ENCODE measurements at regions not wholly inside any gene's neighbourhood (a gene's known extent, or its start where the extent isn't known, plus 50 kb on each side); places are given as distances from the start of the nearest gene placed in this dataset.
"Not testable (repeated sequence)": the region's sequence is repeated elsewhere in the genome, so short reads cannot be mapped to it uniquely, and the experiment has no call there.

DNA sequence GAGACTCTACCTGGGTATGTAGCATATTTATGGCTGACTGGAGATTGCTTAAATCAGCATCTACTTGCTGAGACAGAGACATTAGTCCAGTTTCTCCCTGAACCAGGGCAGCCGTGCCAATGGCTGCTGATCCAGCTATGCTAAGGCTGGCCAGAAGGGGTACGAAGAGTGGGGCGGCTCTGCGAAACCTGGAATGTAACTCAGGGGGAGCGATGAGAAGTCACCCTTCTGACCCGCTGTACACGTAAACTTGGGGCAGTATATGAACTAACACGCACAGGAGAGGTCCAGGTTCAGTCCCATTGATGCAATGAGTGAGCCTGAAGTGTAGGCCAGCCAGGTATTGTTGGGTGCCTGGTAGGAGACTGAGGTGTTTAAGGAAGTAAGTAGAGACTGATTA is 73.7 kb downstream of the PRR15 start:
- TF ChIP-seq POLR2A (IDR thresholded peaks at IDR 0.05): no peak
- TF ChIP-seq, protein P1, sequence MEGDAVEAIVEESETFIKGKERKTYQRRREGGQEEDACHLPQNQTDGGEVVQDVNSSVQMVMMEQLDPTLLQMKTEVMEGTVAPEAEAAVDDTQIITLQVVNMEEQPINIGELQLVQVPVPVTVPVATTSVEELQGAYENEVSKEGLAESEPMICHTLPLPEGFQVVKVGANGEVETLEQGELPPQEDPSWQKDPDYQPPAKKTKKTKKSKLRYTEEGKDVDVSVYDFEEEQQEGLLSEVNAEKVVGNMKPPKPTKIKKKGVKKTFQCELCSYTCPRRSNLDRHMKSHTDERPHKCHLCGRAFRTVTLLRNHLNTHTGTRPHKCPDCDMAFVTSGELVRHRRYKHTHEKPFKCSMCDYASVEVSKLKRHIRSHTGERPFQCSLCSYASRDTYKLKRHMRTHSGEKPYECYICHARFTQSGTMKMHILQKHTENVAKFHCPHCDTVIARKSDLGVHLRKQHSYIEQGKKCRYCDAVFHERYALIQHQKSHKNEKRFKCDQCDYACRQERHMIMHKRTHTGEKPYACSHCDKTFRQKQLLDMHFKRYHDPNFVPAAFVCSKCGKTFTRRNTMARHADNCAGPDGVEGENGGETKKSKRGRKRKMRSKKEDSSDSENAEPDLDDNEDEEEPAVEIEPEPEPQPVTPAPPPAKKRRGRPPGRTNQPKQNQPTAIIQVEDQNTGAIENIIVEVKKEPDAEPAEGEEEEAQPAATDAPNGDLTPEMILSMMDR (IDR thresholded peaks at IDR 0.05): no peak
- Histone ChIP-seq H3K27me3 (no peaks in the 10 kb centered on the region), H3K4me1 (no peaks in the 10 kb centered on the region), H3K27ac (no peak overlapping the region), H3K36me3 (replicated peaks in 1 of 2; ENCODE audit: insufficient read depth in 1 of 2, low read depth in 2 of 2) (no peaks in the 10 kb centered on the region), H3K4me3 (no peak overlapping the region), H3K9me3 (no peaks in the 10 kb centered on the region)
- WGBS, 2 donors: 95 to 98% methylated on average over 8 of the region's 8 CpGs
- no peak for DNase-seq
- intact Hi-C loops (cut with DNase I): no loop called here
- ATAC-seq: no peak

DNA sequence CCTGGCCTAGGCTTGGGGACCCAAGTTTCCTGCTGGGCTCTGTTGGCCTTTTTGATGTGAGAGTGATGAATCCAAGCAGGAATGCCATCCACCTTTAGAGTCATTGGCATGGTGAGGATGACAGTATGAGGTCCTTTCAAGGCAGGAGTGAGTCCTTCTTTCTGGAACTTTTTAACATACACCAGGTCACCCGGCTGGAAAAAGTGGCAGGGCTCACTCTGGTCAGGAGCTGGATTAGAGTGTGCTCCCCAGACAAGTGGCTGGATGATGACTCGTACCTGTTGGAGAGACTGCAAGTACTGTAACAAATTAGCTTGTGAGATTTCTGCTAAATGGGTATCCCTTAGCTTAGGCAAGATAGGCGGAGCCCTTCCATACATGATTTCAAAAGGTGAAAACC is 75.2 kb downstream of the PRR15 start:
- H3K4me1 ChIP-seq; H3K4me3 ChIP-seq; H3K27me3 ChIP-seq; H3K27ac ChIP-seq; intact Hi-C loops (cut with DNase I); DNase-seq; H3K9me3 ChIP-seq; ATAC-seq; H3K36me3 ChIP-seq (replicated peaks in 1 of 2; ENCODE audit: insufficient read depth in 1 of 2, low read depth in 2 of 2): not testable (repeated sequence)
- 86 to 97% methylated on average over 3 of the region's 3 CpGs for WGBS, 2 donors

DNA sequence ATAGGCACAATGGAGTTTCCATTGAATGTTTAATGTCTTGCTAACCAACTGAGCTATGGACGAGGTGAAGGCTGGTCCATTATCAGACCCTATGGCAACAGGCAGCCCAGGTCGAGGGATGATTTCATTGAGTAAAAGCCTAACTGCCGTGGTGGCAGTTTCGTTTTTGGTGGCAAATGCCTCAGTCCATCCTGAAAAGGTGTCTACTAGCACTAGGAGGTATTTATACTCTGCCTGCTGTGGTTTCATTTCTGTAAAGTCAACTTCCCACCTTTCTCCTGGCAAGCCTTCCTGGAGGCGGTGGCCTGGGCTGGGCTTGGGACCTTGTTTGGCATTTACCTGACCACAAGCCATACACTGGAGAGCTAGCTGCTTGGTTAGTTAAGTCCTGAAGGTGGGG is 75.8 kb downstream of the PRR15 start:
- ATAC-seq (no peak), DNase-seq (no peak)
- Histone ChIP-seq H3K4me1 (no peaks in the 10 kb centered on the region), H3K36me3 (replicated peaks in 1 of 2; ENCODE audit: insufficient read depth in 1 of 2, low read depth in 2 of 2) (no peaks in the 10 kb centered on the region), H3K4me3 (no peak overlapping the region), H3K9me3 (no peaks in the 10 kb centered on the region), H3K27me3 (no peaks in the 10 kb centered on the region), H3K27ac (no peak overlapping the region)
- intact Hi-C loops (cut with DNase I): no loop called here
- TF ChIP-seq, protein P1 (IDR thresholded peaks at IDR 0.05): no peak
- no peak for TF ChIP-seq POLR2A (IDR thresholded peaks at IDR 0.05)
- WGBS, 2 donors: 83 to 92% methylated on average over 5 of the region's 5 CpGs

DNA sequence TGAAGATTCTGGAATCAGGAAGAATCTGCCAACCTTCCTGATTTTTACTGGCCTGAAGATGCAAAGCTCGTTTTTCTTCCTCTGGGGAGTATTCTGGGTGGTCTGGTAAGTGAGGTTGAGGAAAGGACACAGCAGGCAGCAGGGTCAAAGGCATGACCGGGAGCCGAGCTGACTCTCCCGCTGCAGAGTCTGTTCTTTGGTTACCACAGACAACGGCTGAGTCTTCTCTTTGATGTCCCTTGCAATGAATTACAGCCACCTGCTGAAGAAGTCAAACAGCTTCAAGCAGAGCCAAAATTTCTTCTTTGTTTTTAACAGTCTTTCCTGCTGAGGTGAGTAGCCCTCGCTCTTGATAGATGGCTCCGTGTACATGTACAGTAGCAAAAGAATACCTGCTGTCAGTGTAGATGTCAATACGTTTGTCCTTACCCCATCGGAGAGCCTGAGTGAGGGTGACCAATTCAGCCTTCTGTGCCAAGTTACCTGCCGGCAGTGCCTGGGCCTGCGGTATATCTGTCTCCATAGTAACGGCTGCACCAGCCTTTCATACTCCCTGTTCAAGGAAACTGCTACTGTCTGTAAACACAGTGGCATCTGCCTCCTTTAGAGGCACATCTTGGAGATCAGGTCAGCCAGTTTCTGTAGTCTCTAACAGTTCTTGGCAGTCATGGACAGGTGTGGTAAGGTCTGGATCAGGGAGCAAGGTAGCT is 76.4 kb downstream of the PRR15 start:
- intact Hi-C loops (cut with DNase I): no loop called here
- peak in 2 of 4 donors; percentile 14 to 18 for DNase-seq
- 72 to 73% methylated on average over 12 of the region's 12 CpGs for WGBS, 2 donors

DNA sequence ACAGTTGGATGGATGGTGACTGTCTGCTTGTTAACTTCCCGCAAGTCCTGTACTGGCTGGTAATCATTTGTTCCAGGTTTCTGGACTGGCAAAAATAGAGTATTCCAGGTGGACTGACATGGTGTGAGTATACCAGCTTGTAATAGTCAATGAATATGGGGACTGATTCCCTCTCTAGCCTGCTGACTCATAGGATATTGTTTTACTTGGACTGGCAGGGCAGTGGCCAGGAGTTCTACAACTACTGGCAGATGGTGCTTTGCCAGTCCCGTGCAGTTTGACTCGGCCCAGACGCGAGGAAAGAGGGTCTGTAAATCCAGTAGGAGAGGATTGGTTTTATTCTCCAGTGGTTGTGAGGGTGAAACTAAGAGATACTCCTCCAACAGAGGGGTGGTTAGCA is 78.0 kb downstream of the PRR15 start:
- Histone ChIP-seq H3K27ac (no peak overlapping the region), H3K36me3 (replicated peaks in 1 of 2; ENCODE audit: insufficient read depth in 1 of 2, low read depth in 2 of 2) (no peaks in the 10 kb centered on the region), H3K27me3 (no peaks in the 10 kb centered on the region), H3K4me1 (no peaks in the 10 kb centered on the region), H3K4me3 (no peak overlapping the region), H3K9me3 (no peaks in the 10 kb centered on the region)
- DNase-seq (no peak), ATAC-seq (no peak)
- TF ChIP-seq, protein P1 (IDR thresholded peaks at IDR 0.05): no peak
- no peak for TF ChIP-seq POLR2A (IDR thresholded peaks at IDR 0.05)
- intact Hi-C loops (cut with DNase I): no loop called here
- 85 to 98% methylated on average over 5 of the region's 5 CpGs for WGBS, 2 donors

More for the DNA sequence above, 76.4 kb downstream of the PRR15 start:
- Histone ChIP-seq H3K27me3 (no peaks in the 10 kb centered on the region), H3K27ac (no peak overlapping the region), H3K4me3 (no peak overlapping the region), H3K9me3 (no peaks in the 10 kb centered on the region), H3K36me3 (replicated peaks in 1 of 2; ENCODE audit: insufficient read depth in 1 of 2, low read depth in 2 of 2) (no peaks in the 10 kb centered on the region), H3K4me1 (no peaks in the 10 kb centered on the region)
- no peak for ATAC-seq
- TF ChIP-seq, protein P1 (IDR thresholded peaks at IDR 0.05): no peak
- TF ChIP-seq POLR2A (IDR thresholded peaks at IDR 0.05): no peak
